GM20000 (cell line): ENCODE measurements at regions not wholly inside any gene's neighbourhood (a gene's known extent, or its start where the extent isn't known, plus 50 kb on each side); places are given as distances from the start of the nearest gene placed in this dataset.
A peak's percentile ranks its signal among the peaks of the same experiment; 100 is the strongest.

Source experiments
- DNase-seq: peaks from one replicate; pipeline ENCODE4 v3.0.0; 2012; ENCODE audit warnings: low spot score
- TF ChIP-seq, protein P1 (sequence below): IDR thresholded peaks from 2 replicates; pipeline ENCODE4 v1.5.1; 2012; ENCODE audit warnings: mild to moderate bottlenecking, control low read depth; ENCODE audit errors: extremely low read depth, missing control alignments

DNA sequence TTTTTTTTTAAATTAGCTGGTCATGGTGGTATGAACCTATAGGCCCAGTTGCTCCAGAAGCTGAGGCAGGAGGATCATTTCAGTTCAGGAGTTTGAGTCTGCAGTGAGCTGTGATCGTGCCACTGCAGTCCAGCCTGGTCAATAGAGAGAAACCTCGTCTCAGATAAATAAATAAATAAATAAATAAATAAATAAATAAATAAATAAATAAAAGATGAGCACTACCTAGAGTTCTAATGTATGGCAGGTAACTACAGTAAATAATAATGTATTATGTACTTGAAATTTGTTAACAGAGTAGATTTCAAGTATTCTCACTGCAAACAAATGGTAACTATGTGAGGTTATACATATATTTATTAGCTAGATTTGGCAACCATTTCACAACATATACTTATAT lies 697.9 kb upstream of the ID2 start:
- DNase-seq, result no peak
- TF ChIP-seq, protein P1, sequence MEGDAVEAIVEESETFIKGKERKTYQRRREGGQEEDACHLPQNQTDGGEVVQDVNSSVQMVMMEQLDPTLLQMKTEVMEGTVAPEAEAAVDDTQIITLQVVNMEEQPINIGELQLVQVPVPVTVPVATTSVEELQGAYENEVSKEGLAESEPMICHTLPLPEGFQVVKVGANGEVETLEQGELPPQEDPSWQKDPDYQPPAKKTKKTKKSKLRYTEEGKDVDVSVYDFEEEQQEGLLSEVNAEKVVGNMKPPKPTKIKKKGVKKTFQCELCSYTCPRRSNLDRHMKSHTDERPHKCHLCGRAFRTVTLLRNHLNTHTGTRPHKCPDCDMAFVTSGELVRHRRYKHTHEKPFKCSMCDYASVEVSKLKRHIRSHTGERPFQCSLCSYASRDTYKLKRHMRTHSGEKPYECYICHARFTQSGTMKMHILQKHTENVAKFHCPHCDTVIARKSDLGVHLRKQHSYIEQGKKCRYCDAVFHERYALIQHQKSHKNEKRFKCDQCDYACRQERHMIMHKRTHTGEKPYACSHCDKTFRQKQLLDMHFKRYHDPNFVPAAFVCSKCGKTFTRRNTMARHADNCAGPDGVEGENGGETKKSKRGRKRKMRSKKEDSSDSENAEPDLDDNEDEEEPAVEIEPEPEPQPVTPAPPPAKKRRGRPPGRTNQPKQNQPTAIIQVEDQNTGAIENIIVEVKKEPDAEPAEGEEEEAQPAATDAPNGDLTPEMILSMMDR, result no peak

DNA sequence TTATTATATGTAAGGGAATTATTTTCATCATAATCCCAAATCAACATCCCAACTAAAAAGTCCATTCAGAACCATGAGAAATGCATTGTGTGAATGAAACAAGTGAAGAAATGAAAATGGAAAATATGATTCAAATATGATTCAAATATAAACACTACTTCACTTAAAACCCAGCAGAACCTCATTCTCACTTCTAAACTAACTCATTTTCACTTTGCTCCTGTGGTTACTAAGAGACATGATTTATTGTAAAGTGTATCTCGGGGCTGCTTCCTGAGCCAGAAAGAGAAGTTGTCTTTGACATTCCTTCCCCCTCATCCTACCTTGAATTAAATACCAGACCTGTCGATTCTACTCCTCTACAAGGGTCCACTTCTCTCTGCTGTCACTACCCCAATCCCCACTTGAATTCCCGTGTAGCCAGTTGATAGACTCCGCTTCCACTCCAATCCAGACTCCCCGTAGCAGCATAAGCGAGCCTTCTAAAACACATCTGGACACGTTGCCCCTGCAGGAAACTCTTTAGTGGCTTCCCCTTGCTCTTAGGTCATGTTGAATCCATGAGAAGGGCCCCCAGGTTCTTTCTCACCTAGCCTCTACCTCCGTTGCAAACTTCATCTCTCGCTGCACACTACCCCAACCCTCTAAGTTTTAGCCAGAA lies 697.0 kb upstream of the ID2 start:
- TF ChIP-seq, protein P1, result no peak
- DNase-seq, result peak; percentile 56

DNA sequence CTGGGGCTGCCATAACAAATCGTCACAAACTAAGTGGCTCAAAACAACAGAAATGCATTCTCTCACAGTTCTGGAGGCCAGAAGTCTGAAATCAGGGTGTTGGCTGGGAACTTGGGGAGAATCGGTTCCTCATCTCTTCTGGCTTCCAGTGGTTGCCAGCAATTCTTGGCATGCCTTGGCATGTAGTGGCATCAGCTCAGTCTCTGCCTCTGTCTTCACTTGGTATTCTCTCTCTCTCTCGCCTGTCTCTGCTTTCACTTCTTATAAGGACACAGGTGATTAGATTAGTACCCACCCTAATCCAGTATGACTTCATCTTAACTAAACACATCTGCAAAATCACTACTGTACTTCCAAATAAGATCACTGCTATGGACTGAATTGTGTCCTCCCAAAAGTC lies 695.4 kb upstream of the ID2 start:
- TF ChIP-seq, protein P1, result no peak
- DNase-seq, result no peak

DNA sequence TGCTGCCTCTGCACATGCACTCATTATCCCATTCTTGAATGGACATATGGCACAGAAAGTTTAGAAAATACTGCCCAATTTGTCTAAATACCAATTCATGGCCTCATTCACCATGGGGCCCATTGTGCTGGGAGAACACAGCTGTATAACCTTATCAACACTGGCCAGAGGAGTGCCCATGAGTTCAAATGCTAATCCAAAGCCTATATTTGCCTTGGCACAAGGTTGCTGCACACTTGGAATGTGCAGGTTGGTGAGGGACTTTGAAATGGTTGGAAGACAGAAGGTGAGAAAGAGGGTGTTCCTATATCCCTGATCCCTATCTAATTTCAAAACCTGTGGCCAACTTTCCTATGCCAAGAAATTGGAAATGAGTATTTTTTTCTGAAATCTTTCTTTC lies 693.9 kb upstream of the ID2 start:
- TF ChIP-seq, protein P1, result no peak
- no peak for DNase-seq

DNA sequence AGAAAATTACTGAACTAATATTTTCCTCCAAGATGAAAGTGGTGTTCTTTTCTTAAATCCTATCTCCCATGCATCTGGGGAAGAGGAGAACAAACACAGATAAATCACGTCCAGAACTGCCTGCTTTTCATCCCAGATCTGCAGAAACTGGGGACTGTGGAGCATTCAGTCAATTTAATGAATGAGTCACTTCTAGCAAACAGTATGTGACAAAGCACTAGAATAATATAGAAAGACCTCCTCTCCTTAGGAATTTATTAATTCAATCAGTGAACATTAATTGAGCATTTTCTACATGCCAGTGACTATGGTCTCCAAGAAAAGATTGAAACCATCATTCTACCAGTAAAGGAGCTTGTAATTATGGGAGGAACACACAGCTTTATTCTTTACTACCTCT lies 693.4 kb upstream of the ID2 start:
- TF ChIP-seq, protein P1, result no peak
- no peak for DNase-seq

DNA sequence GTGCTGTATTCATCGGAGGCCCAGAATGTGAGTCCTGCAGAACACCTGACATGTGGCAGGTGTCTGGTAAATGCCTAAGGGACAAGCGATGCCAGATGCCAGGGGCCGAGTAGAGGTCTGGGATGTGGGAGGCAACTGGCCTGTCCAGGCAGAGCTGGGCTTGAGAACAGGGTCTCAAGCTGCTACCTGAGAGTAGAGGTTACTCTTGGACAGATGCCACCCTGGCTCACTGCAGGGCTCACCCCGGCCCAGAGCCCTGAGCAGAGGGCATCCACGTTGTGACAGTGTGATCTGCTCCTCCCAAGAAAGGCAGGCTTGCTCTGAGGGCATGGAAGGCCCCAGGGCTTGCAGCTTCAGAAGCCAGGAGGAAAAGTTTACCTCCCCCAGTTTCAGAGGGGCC lies 692.0 kb upstream of the ID2 start:
- TF ChIP-seq, protein P1, result no peak
- no peak for DNase-seq

DNA sequence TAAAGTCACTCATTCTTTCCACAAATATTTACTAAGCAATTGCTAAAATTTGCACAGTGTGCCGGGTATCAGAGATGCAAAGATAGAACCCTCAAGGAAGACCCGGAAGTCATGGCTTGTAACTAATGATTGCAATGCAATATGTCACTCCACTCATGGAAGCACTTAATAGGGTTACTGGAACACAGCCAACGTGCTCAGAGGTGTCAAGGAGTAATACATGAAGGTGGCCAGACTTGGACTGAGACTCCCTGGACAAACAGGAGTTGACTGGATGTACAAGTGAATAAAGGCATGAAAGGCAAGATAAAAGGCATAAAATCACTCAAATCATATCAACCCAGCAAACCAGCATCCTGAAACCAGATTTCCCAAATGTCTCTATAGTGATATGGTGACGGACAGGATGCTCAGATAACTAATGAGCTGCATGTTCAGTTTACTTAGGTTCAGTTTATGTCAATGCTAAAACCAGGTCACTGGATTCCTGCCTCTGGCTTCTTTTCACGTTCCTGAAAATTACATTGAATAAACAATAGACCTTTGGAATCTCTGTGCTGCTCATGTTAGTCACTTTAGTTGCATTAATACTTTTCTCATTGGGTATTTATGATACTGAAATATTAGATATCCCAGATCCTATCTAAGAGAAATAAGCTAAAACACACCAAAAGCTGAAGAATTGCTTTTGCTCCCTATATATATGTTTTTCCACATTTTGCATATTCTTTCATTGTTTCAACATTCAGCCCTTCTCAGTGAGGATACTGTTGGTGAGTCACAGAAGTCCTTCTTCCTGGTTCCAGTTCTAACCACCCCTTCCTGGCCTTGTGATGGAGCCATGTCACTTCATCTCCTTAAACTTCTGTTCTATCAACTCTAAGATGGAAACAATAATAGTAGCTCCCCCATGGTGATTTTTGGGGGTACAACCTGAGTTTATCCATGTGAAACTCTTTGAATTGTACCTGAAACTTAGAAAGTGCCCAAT lies 688.9 kb upstream of the ID2 start:
- TF ChIP-seq, protein P1, result no peak
- no peak for DNase-seq
